HL-60/S4 treated with phorbol 12-myristate 13-acetate at 8.2 ng/mL for 4 days and 3 days (cell line): ENCODE measurements at regions not wholly inside any gene's neighbourhood (a gene's known extent, or its start where the extent isn't known, plus 50 kb on each side); places are given as distances from the start of the nearest gene placed in this dataset.

Source experiments
- in situ Hi-C: fragments of 300-500 bp; cut with MboI; formaldehyde crosslinking; loops from 2 replicates; pipeline ENCODE4 v1.15.0; 2022; ENCODE audit warnings: low sequenced_read_pairs

DNA sequence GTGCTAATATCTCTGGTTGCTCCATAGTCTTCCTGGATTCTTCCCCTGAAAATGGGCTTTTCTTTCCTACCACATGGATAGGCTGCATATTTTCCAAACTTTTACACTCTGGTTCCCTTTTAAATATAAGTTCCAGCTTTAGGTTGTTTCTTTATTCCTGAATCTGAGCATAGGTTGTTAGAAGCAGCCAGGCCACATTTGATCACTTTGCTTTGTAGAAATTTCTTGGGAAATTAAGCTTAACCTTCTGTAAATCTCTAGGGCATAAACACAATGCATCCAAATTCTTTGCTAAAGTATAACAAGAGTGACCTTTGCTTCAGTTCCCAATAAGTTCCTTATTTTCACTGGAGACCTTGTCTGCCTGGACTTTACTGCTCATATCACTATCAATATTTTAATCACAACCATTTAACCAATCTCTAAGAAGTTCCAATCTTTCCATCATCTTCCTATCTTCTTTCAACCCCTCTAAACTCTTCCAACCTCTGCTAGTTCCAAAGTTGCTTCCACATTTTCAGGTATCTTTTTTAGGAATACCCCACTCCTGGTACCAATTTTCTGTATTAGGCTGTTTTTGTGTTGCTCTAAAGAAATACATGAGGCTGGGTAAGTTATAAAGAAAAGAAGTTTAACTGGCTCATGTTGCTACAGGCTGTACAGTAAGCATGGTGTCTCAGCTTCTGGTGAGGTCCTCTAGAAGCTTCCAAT, 389.6 kb upstream of the HS6ST1 start:
- in situ Hi-C loops = no loop called here

GRCh38 chr2:128710242-128710641, 391.6 kb upstream of the HS6ST1 start:
- in situ Hi-C loops = no loop called here

DNA sequence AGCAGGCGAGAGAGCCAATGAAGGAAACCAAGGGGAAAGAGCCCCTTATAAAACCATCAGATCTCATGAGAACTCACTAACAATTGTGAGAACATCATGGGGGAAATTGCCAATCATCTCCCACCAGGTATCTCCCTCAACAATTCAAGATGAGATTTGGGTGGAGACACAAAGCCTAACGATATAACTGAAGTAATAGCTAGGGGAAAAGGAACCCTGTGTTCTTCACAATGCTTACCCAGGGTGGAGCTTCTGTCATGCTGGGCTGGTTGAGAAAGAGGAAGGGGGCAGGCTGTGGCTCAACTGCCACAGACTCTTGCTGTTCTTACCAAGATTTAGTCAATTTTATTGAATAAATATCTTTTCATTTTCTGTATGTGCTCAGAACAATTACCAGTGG, 392.1 kb upstream of the HS6ST1 start:
- in situ Hi-C loops = no loop called here

DNA sequence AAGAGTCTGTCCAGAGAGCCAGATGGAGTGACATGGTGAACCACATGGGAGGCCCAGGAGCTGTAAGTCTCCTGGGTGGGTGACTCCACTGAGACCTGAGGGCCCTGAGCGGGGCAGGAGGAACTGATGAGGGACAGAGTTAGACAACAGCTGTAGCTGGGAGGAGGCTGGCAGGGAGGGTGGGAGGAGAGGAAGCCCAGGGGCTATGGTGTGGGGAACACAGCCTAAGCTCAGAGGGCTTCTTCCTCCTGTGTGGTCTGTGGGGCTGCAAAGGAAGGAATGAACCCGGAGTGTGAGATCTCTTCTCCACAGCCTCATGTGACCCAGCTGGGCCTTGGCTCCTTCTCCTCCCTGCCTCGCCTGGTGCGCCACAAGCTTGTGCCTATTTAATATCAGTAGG, 395.6 kb upstream of the HS6ST1 start:
- in situ Hi-C loops = no loop called here

DNA sequence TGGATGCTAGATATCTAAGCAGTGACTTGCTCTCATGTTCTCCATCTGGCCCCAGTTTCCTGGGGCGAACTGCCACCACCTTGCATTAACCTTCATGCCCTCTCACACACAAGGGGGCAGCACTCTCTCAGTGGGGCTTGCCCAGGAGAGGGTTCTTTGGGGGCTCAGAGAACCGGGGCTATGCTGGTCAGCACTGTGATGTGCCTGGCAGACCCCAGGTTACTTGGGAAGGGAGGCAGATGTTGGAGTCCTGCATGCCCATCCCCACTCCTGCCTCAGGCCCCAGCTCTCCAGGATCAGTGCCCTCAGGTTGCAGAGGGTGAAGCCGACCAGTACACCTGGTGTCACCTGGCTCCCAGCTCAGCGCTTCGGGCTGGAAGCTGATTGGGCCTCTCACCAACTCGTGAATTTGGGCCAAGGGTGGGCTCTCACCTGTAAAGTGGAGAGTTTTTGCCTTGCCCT, 396.2 kb upstream of the HS6ST1 start:
- in situ Hi-C loops = no loop called here

GRCh38 chr2:128715360-128715759, 396.7 kb upstream of the HS6ST1 start:
- in situ Hi-C loops = no loop called here

- in situ Hi-C loops = no loop called here
Measured at GRCh38 chr2:128716299-128716721, 397.6 kb upstream of the HS6ST1 start.

GRCh38 chr2:128717758-128718710, 399.4 kb upstream of the HS6ST1 start:
- in situ Hi-C loops = no loop called here

DNA sequence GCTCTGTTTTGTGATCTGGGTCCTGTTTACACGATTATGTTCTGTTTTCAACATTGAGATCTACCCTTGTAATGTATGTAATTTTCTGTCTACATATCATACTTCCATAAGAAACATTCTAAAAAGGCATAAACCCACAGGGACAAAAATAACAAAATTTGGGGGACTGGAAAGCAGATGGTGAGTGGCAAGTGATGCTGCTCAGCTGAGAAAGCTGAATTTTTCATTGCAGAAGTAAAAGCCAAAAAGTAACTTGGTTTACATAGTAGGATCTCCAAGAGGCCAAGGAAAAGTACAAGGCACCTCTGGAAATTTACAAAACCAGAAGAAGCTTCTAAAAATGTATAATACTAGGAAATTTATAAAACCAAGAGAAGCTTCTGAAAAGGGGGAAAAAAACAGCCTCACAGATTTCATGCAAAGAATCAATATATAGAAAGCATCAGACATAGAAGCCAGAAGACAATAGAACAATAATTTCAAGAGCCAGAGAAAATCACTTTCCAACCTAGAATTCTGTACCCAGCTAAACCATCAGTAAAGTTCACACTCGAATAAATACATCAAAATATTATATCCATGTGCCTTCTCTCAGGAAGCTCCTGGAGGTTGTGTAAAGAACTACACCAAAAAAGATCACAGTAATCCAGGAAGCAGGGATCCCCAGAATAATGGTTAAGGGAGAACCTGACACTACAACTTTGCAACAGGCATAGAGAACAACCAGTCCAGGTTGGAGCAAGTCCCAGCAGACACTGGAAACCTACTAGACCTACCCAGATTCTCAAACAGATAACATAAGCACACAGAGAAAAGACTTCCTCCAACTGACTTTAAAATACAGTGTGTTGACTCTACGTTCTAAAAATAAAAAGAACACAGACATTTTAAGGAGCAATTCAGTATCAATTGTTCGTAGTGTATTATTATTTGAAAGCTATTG, 401.7 kb upstream of the HS6ST1 start:
- in situ Hi-C loops = no loop called here

- in situ Hi-C loops = no loop called here
Measured at GRCh38 chr2:128721096-128721495, 402.4 kb upstream of the HS6ST1 start.

GRCh38 chr2:128722489-128722888, 403.8 kb upstream of the HS6ST1 start:
- in situ Hi-C loops = no loop called here

- in situ Hi-C loops = no loop called here
Measured at GRCh38 chr2:128724547-128724946, 405.9 kb upstream of the HS6ST1 start.

DNA sequence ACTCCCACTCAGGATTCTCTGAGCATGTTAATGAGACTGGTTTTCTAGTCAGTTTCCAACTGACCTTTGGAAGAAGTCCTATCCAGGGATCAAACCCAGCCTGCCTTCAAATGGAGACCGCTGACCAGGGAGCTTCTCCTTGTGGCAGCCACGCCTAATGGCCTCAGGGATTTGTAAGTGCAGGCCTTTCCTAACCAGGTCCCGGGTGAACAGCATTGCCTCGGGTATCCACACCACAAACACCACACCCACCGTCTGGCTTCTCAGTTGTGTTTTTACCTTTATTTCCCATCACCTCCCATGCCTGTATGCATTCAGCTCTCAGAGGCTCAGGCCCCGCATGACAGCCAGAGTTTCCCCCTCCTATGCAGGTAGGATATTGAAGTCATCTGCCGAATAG, 406.3 kb upstream of the HS6ST1 start:
- in situ Hi-C loops = no loop called here

DNA sequence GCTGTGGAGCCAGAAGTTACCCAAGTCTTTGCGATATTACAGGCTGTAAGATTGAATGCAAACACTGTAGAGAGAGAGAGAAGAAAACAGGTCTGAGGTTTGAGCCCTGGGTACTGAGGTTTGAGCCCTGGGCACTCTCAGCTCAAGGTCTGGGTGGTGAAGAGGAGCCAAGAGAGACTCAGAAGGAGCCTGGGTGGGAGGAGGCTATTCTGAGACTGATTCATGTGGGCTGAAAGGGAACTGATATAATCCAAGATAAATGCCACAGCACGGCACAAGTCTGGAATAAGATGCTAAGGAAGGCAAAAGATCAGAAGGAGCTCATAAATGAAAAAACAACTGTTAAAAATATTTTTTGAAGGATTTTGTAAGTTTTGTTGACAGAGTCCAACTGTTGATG, 407.6 kb upstream of the HS6ST1 start:
- in situ Hi-C loops = no loop called here

- in situ Hi-C loops = no loop called here
Measured at GRCh38 chr2:128726911-128727310, 408.2 kb upstream of the HS6ST1 start.

DNA sequence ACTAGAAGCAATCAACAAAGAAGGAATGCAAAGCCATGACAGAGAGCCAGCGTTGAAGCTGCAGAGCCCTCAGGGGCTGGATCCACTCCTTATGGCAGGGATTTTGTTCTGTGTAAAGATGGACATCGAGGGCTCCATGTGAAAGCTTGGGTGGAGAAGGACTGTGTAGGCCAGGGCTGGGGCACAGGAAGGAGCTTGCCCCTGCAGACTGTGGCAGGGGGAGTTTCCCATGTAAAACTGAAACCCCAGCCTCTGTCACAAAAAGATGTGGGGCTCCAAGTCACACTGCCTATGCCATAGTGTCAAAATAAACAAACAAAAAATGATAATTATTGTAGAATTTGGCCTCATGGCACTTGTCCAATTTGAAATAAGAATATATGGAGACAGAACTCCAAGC, 408.7 kb upstream of the HS6ST1 start:
- in situ Hi-C loops = no loop called here

GRCh38 chr2:128727914-128728313, 409.2 kb upstream of the HS6ST1 start:
- in situ Hi-C loops = no loop called here

GRCh38 chr2:128729051-128729450, 410.4 kb upstream of the HS6ST1 start:
- in situ Hi-C loops = no loop called here

GRCh38 chr2:128731994-128732650, 413.5 kb upstream of the HS6ST1 start:
- in situ Hi-C loops = no loop called here

- in situ Hi-C loops = no loop called here
Measured at GRCh38 chr2:128732976-128733431, 414.3 kb upstream of the HS6ST1 start.
